ENCODE measurements at regions not wholly inside any gene's neighbourhood (a gene's known extent, or its start where the extent isn't known, plus 50 kb on each side); places are given as distances from the start of the nearest gene placed in this dataset.
"Not testable (repeated sequence)": the region's sequence is repeated elsewhere in the genome, so short reads cannot be mapped to it uniquely, and the experiment has no call there.

DNA sequence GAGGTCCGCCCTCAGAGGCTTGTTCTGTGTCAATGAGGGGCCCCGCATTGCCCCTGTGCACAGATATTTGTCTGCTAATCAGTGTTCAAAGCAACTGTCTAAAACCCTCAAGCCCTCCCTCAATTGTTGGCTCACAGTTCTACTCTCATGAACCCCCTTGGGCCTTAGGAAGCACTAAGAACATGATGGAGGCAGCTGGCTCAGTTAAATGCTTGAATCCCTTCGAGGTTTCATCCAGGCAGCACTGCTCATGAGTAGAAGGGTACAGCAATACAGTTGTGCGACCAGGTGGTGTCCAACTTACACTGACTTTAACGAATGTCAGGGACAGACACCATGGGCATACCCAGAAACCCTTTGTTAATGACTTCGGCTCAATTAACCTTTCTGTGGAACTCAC, 89.2 kb upstream of the WSCD1 start:
- DNase-seq (ENCODE audit: low spot score), result no peak
- Mint-ChIP-seq H3K4me3 (ENCODE audit: unreplicated experiment) (no peak overlapping the region), H3K9me3 (ENCODE audit: low read depth) (no peaks in the 10 kb centered on the region), H3K4me1 (ENCODE audit: low read depth) (no peaks in the 10 kb centered on the region), H3K36me3 (ENCODE audit: low read depth) (no peaks in the 10 kb centered on the region), H3K27ac (ENCODE audit: unreplicated experiment) (no peak overlapping the region), H3K27me3 (ENCODE audit: low read depth) (peaks cover 30% of the 10 kb centered on the region)
- TF ChIP-seq, protein P1, sequence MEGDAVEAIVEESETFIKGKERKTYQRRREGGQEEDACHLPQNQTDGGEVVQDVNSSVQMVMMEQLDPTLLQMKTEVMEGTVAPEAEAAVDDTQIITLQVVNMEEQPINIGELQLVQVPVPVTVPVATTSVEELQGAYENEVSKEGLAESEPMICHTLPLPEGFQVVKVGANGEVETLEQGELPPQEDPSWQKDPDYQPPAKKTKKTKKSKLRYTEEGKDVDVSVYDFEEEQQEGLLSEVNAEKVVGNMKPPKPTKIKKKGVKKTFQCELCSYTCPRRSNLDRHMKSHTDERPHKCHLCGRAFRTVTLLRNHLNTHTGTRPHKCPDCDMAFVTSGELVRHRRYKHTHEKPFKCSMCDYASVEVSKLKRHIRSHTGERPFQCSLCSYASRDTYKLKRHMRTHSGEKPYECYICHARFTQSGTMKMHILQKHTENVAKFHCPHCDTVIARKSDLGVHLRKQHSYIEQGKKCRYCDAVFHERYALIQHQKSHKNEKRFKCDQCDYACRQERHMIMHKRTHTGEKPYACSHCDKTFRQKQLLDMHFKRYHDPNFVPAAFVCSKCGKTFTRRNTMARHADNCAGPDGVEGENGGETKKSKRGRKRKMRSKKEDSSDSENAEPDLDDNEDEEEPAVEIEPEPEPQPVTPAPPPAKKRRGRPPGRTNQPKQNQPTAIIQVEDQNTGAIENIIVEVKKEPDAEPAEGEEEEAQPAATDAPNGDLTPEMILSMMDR (IDR thresholded peaks at IDR 0.05), result no peak

DNA sequence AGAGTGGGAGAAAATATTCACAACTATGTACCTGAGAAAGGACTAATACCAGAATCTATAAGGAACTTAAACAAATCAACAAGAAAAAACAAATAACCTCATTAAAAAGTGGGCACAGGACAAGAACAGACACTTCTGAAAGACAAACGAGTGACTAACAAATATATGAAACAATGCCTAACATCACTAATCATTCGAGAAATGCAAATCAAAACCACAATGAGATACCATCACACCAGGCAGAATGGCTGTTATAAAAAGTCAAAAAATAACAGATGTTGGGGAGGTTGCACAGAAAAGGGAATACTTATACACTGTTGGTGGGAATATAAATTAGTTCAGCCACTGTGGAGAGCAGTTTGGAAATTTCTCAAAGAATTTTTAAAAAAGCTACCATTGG, 83.5 kb upstream of the WSCD1 start:
- Mint-ChIP-seq H3K27me3 (ENCODE audit: low read depth) (peaks cover 18% of the 10 kb centered on the region), H3K36me3 (ENCODE audit: low read depth) (peaks cover 2% of the 10 kb centered on the region), H3K9me3 (ENCODE audit: low read depth) (no peaks in the 10 kb centered on the region), H3K4me3 (ENCODE audit: unreplicated experiment) (no peak overlapping the region), H3K27ac (ENCODE audit: unreplicated experiment) (no peak overlapping the region), H3K4me1 (ENCODE audit: low read depth) (no peaks in the 10 kb centered on the region)
- DNase-seq (ENCODE audit: low spot score), result no peak
- TF ChIP-seq, protein P1 (IDR thresholded peaks at IDR 0.05), result no peak

DNA sequence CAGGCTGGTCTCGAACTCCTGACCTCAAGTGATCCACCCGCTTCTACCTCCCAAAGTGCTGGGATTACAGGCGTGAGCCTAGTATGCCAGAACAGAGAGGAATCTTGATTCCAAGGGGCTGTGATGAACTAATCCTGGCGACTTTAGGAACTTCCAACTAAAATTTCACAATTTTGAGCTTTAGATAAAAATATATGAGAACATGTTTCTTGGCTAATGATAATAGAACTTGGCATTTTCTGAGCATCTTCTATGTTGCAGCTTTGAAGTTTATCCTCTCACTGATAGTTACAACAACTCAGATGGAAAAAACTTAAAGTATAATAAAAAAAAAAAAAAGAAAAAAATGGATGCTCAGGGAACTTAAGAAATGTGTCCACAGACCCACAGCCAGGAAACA, 69.8 kb upstream of the WSCD1 start:
- no peak overlapping the region for H3K4me3 Mint-ChIP-seq (ENCODE audit: unreplicated experiment)
- H3K4me1 Mint-ChIP-seq (ENCODE audit: low read depth), result peaks cover 47% of the 10 kb centered on the region
- H3K9me3 Mint-ChIP-seq (ENCODE audit: low read depth), result peaks cover 14% of the 10 kb centered on the region
- peaks cover 1% of the 10 kb centered on the region for H3K36me3 Mint-ChIP-seq (ENCODE audit: low read depth)
- TF ChIP-seq, protein P1 (IDR thresholded peaks at IDR 0.05), result no peak
- no peak for DNase-seq (ENCODE audit: low spot score)
- H3K27me3 Mint-ChIP-seq (ENCODE audit: low read depth), result peaks cover 2% of the 10 kb centered on the region
- H3K27ac Mint-ChIP-seq (ENCODE audit: unreplicated experiment), result no peak overlapping the region

DNA sequence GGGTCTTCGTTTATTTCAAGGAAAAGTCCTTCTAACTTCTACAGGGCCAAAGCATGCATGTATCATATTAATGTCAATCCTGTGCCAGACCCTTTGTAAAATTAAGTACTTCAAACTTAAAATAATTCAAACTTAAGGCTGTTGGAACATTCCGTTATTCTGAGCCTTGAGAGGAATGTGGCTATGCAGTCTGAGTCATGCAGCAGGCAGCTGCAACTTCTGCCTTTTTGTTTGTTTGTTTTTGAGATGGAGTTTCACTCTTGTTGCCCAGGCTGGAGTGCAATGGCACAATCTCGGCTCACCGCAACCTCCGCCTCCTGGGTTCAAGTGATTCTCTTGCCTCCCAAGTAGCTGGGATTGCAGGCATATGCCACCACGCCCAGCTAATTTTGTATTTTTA, 67.0 kb upstream of the WSCD1 start:
- not testable (repeated sequence) for H3K9me3 Mint-ChIP-seq (ENCODE audit: low read depth); DNase-seq (ENCODE audit: low spot score)

DNA sequence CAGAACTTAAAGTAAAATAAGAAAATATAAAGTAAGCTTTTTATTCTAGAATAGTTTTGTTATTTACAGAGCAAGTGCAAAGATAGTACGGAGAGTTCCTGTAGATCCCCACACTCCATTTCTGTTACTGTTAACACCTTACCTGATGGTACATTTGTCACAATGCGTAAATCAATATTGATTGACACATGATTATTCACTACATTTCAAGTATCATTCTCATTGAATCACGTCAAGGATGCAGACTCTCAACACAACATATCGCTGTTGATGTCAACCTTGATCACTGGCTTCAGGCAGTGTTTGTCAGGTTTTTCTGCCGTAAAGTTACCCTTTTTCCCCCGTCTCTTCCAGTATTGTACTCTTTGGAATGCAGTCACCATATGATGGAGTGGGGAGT, 64.2 kb upstream of the WSCD1 start:
- no peak for DNase-seq (ENCODE audit: low spot score)
- Mint-ChIP-seq H3K36me3 (ENCODE audit: low read depth) (peaks cover 1% of the 10 kb centered on the region), H3K27me3 (ENCODE audit: low read depth) (peaks cover 4% of the 10 kb centered on the region), H3K27ac (ENCODE audit: unreplicated experiment) (no peak overlapping the region), H3K9me3 (ENCODE audit: low read depth) (peaks cover 7% of the 10 kb centered on the region), H3K4me1 (ENCODE audit: low read depth) (peaks cover 31% of the 10 kb centered on the region), H3K4me3 (ENCODE audit: unreplicated experiment) (no peak overlapping the region)
- TF ChIP-seq, protein P1 (IDR thresholded peaks at IDR 0.05), result no peak

More for the DNA sequence above, 67.0 kb upstream of the WSCD1 start:
- H3K4me1 Mint-ChIP-seq (ENCODE audit: low read depth), result peaks cover 38% of the 10 kb centered on the region
- H3K27me3 Mint-ChIP-seq (ENCODE audit: low read depth); H3K36me3 Mint-ChIP-seq (ENCODE audit: low read depth); H3K4me3 Mint-ChIP-seq (ENCODE audit: unreplicated experiment): not testable (repeated sequence)
- peak overlapping the region; percentile 93 for H3K27ac Mint-ChIP-seq (ENCODE audit: unreplicated experiment)

DNA sequence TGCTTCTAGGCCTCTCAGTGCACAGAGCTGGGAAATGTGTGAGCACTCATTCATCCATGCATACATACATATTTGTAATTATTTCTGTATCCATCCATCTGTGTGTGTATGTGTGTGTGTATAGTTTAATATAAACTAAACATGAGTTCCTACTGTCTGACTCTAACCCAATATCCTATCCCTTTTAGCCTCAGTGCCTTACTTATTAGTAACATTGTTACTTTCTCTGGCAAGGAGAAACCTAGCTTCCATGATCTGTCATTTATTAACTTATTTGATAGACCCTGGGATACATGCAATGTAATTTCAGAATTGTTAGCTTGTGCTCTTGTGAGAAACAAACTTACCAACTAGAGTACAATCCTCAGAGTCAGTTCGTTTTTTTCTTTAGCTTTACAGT, 59.0 kb upstream of the WSCD1 start:
- Mint-ChIP-seq H3K36me3 (ENCODE audit: low read depth) (no peaks in the 10 kb centered on the region), H3K9me3 (ENCODE audit: low read depth) (no peaks in the 10 kb centered on the region), H3K4me3 (ENCODE audit: unreplicated experiment) (no peak overlapping the region), H3K27me3 (ENCODE audit: low read depth) (peaks cover 4% of the 10 kb centered on the region), H3K4me1 (ENCODE audit: low read depth) (no peaks in the 10 kb centered on the region), H3K27ac (ENCODE audit: unreplicated experiment) (no peak overlapping the region)
- TF ChIP-seq, protein P1 (IDR thresholded peaks at IDR 0.05), result no peak
- DNase-seq (ENCODE audit: low spot score), result no peak
